Choroid plexus epithelial cell (primary cell): ENCODE measurements at regions not wholly inside any gene's neighbourhood (a gene's known extent, or its start where the extent isn't known, plus 50 kb on each side); places are given as distances from the start of the nearest gene placed in this dataset.

Experiments used
- DNase-seq: peaks from one replicate; pipeline ENCODE4 v3.0.0-alpha.2; 2010; ENCODE audit warnings: low read depth
- H3K4me3 ChIP-seq: 2 replicates; pipeline ENCODE4 v1.5.1; 2011; ENCODE audit warnings: low read depth, mild to moderate bottlenecking, control low read depth, low read length, moderate library complexity
- TF ChIP-seq, protein P1 (sequence below): conservative IDR thresholded peaks from 2 replicates; pipeline ENCODE4 v1.5.1; 2011; ENCODE audit warnings: low read depth, mild to moderate bottlenecking, control low read depth, inconsistent platforms, low read length, moderate library complexity

DNA sequence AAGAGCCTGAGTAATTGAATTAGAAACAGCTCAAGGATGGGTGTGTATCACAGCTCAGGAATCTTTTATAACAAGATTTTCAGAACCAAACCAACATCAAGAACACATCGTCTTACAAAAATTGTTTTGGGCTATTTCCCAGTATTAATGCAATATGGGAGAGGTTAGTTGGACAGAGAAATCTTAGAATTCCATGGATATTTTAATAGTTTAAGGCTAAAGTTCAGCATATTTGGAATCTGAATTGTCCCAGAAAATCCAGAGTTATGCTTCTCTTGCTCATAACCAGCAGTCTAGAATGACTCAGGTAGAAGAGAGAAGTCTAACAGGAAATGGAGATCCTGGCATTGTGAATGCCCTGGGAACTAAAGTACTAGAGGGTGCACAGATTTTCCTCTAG is 74.6 kb downstream of the ADM start:
- TF ChIP-seq, protein P1, sequence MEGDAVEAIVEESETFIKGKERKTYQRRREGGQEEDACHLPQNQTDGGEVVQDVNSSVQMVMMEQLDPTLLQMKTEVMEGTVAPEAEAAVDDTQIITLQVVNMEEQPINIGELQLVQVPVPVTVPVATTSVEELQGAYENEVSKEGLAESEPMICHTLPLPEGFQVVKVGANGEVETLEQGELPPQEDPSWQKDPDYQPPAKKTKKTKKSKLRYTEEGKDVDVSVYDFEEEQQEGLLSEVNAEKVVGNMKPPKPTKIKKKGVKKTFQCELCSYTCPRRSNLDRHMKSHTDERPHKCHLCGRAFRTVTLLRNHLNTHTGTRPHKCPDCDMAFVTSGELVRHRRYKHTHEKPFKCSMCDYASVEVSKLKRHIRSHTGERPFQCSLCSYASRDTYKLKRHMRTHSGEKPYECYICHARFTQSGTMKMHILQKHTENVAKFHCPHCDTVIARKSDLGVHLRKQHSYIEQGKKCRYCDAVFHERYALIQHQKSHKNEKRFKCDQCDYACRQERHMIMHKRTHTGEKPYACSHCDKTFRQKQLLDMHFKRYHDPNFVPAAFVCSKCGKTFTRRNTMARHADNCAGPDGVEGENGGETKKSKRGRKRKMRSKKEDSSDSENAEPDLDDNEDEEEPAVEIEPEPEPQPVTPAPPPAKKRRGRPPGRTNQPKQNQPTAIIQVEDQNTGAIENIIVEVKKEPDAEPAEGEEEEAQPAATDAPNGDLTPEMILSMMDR, result no peak
- DNase-seq, result peak; percentile 35

DNA sequence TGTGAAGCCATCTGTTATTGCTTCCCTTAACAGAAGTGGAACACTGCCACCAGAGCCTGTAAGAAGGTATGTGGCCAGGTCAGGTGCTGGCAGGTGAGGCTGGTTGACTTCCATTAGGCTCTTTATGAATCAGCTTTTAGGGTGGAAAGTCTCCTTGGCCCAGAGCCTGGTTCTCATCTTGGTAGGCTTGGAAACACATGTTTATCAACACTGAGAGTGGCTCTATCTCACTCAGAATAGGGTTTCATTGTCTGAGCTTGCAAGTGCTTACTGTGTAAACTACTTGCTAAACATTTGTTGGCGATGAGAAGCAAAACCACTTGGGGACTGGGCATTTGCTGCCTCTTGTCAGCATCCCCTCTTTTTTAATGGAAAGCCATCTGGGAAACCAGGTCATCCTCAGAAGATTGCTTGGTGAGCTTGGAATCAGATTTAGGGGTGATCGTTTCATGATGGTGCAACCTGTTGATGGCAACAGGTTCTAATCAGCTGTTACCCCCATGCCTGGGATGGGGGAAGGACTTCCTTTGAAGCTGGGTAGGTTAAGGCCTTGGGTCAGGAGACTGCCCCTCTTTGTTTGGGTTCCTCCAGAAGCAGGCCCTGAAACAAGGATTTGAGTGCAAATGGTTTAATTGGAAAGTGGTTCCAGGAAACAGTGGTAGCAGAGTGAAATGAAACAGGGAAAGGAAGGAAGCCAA is 75.0 kb upstream of the AMPD3 start:
- no peak overlapping the region for H3K4me3 ChIP-seq
- TF ChIP-seq, protein P1, result no peak
- DNase-seq, result peak; percentile 28

More for the DNA sequence above, 74.6 kb downstream of the ADM start:
- H3K4me3 ChIP-seq, result no peak overlapping the region

DNA sequence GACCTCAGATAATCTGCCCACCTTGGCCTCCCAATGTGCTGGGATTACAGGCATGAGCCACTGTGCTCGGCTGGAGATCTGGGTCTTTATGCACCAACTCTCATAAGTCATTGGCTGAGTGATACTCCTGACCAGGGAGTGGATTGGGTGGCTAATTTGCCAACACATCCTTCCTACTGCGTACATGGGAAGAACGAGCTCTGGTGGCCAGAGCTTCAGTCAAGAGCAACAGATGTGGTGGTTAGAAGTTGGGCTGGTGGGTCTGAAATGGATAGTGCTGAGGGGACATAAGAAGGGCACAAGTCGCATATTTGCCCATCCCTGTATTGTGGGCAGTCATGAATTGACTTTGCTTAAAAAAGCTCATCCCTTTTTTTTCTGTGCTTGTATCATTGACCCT is 74.1 kb upstream of the AMPD3 start:
- no peak for DNase-seq
- TF ChIP-seq, protein P1, result no peak
- no peak overlapping the region for H3K4me3 ChIP-seq

DNA sequence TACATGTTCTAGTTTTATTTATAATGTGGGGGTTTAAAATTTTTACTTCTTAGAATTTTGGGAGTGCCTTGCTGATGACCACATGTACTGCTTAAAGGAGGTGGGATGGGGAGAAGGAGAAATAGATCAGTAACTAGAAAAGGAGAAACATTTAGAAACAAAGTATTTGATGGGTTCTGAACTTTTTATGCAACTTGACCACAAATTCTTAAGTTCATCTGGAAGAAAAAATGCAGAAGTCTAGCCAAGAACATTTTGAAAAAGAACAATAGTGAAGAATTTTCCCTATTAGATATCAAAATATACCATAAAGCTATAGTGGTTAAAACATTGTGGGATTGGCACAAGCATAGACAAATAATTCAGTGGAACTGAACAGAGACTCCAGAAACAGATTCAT is 73.3 kb upstream of the AMPD3 start:
- TF ChIP-seq, protein P1, result no peak
- peak; percentile 68 for DNase-seq
- H3K4me3 ChIP-seq, result no peak overlapping the region

DNA sequence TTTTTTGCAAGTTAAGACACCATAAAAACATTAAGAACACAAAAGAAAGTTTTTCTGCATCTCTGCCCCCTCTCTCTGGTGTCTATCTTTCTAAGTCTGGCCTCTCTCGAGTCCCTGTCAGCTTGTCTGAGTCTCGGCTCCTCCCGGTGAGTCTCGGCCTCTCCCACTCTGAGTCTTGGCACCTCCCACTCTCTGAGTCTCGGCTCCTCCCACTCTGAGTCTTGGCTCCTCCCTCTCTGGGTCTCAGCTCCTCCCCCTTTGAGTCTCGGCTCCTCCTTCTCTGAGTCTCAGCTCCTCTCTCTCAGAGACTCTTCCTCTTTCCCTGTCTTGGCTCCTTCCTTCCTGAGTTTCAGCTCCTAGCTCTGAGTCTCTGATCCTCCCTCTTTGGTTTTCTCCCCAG is 72.5 kb upstream of the AMPD3 start:
- H3K4me3 ChIP-seq, result no peak overlapping the region
- TF ChIP-seq, protein P1, result no peak
- DNase-seq, result peak; percentile 40

DNA sequence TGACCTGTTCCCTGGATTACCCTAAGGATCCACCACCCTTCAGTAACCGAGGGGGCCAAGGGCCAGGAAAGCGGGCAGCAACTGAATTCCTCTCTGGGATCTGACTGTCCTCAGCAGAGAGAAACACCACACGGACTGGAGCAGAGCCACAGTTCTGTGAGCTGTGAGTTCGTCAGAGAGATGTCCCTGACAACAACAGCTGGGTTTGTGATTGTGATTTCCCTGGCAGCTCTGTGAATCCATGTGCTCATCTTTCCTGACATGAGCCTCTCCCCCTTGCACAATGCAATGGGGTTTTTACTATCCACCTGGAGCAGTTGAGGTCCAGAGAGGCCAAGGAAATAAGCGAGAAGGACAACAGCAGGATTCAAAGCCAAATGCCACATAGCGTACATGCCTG is 69.4 kb upstream of the AMPD3 start:
- TF ChIP-seq, protein P1, result no peak
- H3K4me3 ChIP-seq, result no peak overlapping the region
- DNase-seq, result peak; percentile 52

DNA sequence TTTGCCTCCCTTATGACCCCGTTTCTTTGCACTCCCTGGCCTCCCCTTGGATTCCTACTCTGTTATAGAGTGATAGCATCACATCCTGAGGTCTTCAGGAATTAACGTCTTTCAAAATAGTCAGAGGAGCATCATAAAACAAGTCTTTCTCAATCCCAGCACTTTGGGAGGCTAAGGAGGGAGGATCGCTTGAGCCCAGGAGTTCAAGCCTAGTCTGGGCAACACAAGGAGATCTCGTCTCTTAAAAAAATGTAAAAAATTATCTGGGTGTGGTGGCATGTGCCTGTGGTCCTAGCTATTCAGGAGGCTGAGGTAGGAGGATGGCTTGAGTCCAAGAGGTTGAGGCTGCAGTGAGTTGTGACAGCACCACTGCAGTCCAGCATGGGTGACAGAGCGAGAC is 68.7 kb upstream of the AMPD3 start:
- H3K4me3 ChIP-seq, result no peak overlapping the region
- no peak for DNase-seq
- TF ChIP-seq, protein P1, result no peak
